Breast epithelium (tissue), 4 donors: ENCODE measurements at regions not wholly inside any gene's neighbourhood (a gene's known extent, or its start where the extent isn't known, plus 50 kb on each side); places are given as distances from the start of the nearest gene placed in this dataset.

Experiments used
- DNase-seq, 2 donors: peaks; one replicate each; pipeline ENCODE4 v3.0.0-alpha.2; 2019; ENCODE audit warnings: low spot score in 2 of 2
- H3K27ac ChIP-seq, 2 donors: fragments of 200-600 bp; sonication (generic) in 1 of 2; one replicate each; pipeline ENCODE4 v1.5.1; 2016 to 2019; ENCODE audit warnings: mild to moderate bottlenecking in 1 of 2
- H3K27me3 ChIP-seq, 2 donors: fragments of 200-600 bp; sonication (generic) in 1 of 2; one replicate each; pipeline versions ENCODE4 v1.5.1 to v1.6.0; 2017 to 2019; ENCODE audit warnings: control low read depth in 1 of 2, mild to moderate bottlenecking in 1 of 2
- H3K36me3 ChIP-seq: fragments of 200-600 bp; one replicate; pipeline ENCODE4 v1.5.1; 2019
- H3K4me1 ChIP-seq, 2 donors: fragments of 200-600 bp; sonication (generic); one replicate each; pipeline ENCODE4 v1.5.1; 2016 to 2019; ENCODE audit warnings: control low read depth in 1 of 2
- H3K4me3 ChIP-seq, 3 donors: fragments of 200-600 bp; sonication (generic); 1 replicate in 2 of 3; 2 replicates in 1 of 3; pipeline ENCODE4 v1.5.1; 2016 to 2019; ENCODE audit warnings: mild to moderate bottlenecking in 3 of 3, moderate library complexity in 2 of 3
- H3K9me3 ChIP-seq, 2 donors: fragments of 200-600 bp; sonication (generic) in 1 of 2; one replicate each; pipeline ENCODE4 v1.5.1; 2016 to 2019; ENCODE audit warnings: control low read depth in 1 of 2
- POLR2A ChIP-seq: fragments of 450-650 bp; IDR thresholded peaks from one replicate; pipeline ENCODE4 v1.6.1; 2016; ENCODE audit warnings: antibody characterized with exemption, mild to moderate bottlenecking, moderate library complexity
- POLR2AphosphoS5 ChIP-seq, 3 donors: sonication (generic); formaldehyde crosslinking; IDR thresholded peaks; one replicate each; pipeline ENCODE4 v1.6.1; 2017; ENCODE audit warnings: antibody characterized with exemption in 3 of 3
- intact Hi-C: fragments of 100-400 bp; cut with DNase I; formaldehyde crosslinking; loops from one replicate; pipeline ENCODE4 v1.15.1; 2023; ENCODE audit warnings: low total_unique reads
- TF ChIP-seq, protein P1 (sequence below), 3 donors: fragments of 450-650 bp; IDR thresholded peaks; one replicate each; pipeline ENCODE4 v1.5.1; 2016 to 2017; ENCODE audit warnings: antibody characterized with exemption in 3 of 3, mild to moderate bottlenecking in 3 of 3, moderate library complexity in 3 of 3

DNA sequence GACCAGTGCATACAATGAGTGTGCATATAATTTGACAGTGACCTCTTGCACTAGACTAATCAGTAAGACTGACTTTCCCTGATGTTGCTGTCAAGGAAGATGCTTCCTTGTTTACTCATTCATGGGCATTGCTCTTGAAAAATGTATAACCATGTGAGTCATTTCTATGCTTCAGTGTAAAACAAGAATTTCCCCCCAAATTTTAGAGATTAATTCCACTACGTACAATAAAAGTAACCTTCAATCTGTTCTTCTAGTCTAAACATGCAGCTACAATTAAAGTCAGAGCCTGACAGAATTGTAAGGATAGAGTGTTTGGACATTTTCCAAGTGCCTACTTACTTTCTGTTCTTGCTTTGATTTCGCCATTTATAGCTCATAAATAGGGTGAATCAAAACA lies 935.7 kb downstream of the RAPGEF2 start:
- intact Hi-C loops: no loop called here
- no peak for DNase-seq
- TF ChIP-seq, protein P1, sequence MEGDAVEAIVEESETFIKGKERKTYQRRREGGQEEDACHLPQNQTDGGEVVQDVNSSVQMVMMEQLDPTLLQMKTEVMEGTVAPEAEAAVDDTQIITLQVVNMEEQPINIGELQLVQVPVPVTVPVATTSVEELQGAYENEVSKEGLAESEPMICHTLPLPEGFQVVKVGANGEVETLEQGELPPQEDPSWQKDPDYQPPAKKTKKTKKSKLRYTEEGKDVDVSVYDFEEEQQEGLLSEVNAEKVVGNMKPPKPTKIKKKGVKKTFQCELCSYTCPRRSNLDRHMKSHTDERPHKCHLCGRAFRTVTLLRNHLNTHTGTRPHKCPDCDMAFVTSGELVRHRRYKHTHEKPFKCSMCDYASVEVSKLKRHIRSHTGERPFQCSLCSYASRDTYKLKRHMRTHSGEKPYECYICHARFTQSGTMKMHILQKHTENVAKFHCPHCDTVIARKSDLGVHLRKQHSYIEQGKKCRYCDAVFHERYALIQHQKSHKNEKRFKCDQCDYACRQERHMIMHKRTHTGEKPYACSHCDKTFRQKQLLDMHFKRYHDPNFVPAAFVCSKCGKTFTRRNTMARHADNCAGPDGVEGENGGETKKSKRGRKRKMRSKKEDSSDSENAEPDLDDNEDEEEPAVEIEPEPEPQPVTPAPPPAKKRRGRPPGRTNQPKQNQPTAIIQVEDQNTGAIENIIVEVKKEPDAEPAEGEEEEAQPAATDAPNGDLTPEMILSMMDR (IDR thresholded peaks at IDR 0.05): no peak
- no peak for TF ChIP-seq POLR2AphosphoS5 (IDR thresholded peaks at IDR 0.05)
- no peak for TF ChIP-seq POLR2A
- H3K27ac ChIP-seq: no peak overlapping the region
- no peaks in the 10 kb centered on the region for H3K4me1 ChIP-seq
- no peaks in the 10 kb centered on the region for H3K36me3 ChIP-seq
- no peaks in the 10 kb centered on the region for H3K27me3 ChIP-seq
- H3K4me3 ChIP-seq: no peak overlapping the region
- peaks cover 0 to 6% of the 10 kb centered on the region in 2 donors for H3K9me3 ChIP-seq

DNA sequence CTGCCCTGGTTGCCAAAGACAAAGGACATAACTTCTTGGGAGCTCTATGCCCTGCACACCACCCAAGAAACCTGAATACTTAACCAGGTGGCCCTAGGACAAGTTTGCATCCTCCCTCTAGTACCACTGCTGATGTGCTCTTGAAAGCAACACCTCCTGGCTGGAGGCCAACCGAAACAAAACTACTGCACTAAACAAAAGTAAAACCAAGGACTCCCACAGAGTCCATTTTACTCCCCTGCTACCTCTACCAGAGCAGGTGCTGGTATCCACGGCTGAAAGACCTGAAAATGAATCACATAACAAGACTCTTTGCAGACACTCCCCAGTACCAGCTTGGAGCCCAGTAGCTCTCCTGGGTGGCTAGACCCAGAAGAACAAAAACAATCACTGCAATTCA lies 941.8 kb downstream of the RAPGEF2 start:
- intact Hi-C loops: no loop called here
- Histone ChIP-seq H3K4me3 (no peak overlapping the region), H3K36me3 (no peaks in the 10 kb centered on the region), H3K27me3 (no peaks in the 10 kb centered on the region), H3K9me3 (no peaks in the 10 kb centered on the region), H3K4me1 (no peaks in the 10 kb centered on the region), H3K27ac (no peak overlapping the region)
- TF ChIP-seq, protein P1 (IDR thresholded peaks at IDR 0.05): no peak
- no peak for TF ChIP-seq POLR2AphosphoS5 (IDR thresholded peaks at IDR 0.05)
- no peak for TF ChIP-seq POLR2A
- DNase-seq: no peak

DNA sequence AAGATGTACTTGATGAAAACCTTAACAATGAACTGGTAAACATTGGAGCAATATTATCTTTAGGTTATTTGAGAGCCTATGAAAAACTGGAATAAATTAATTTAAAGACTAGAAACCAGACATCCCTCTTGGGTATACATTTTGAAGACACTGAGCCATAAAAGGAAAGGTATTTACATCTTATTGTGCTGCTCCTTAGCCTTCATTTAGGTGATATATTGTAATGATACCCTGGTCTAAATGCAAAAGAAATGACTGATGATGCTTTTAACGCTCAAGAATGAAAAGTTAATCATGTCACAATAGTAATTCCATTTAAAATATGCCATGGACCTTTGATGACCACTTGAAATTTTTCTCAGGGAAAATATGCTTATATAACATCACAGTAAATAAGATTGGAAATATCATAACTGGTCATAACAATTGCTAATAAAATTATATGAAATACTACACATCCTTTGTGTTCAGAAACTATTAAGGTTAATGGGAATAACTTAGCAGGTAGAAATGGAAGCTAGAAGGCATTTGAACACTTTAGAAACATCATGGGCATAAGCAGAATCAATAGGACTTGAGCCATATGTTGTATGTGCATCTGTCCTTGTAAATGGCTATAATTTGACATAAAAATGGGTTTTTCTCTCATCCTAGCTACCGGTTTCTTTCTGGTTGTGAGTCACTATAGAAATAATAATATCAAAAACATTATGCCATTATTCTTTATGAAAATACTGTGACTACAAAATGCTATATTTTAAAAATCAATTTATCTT lies 979.7 kb downstream of the RAPGEF2 start:
- intact Hi-C loops: no loop called here
- no peaks in the 10 kb centered on the region for H3K9me3 ChIP-seq
- H3K27ac ChIP-seq: no peak overlapping the region
- DNase-seq: no peak
- H3K36me3 ChIP-seq: no peaks in the 10 kb centered on the region
- no peak overlapping the region for H3K4me3 ChIP-seq
- TF ChIP-seq, protein P1 (IDR thresholded peaks at IDR 0.05): no peak
- TF ChIP-seq POLR2A: no peak
- TF ChIP-seq POLR2AphosphoS5 (IDR thresholded peaks at IDR 0.05): no peak
- H3K4me1 ChIP-seq: no peaks in the 10 kb centered on the region
- no peaks in the 10 kb centered on the region for H3K27me3 ChIP-seq

DNA sequence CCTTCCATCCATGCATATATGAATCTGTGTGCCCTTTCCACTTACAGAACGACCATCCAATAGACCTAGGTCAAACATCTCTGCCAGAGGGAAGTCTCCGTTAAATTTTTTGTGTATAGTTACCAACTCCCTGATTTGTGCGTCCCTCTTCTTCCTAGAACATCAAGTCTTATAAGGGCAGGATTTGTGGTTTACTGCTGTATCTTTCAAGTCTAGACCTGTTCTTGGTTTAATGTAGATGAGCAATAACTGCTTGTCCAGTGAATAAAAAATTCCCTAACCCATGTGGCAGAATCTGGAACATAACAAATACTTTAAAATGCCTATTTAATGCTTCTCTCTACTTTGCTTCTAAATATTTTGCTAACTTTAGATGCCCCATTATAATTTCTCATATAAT lies 988.8 kb downstream of the RAPGEF2 start:
- peaks cover 0 to 10% of the 10 kb centered on the region in 2 donors for H3K9me3 ChIP-seq
- no peaks in the 10 kb centered on the region for H3K27me3 ChIP-seq
- H3K27ac ChIP-seq: no peak overlapping the region
- no peak for DNase-seq
- intact Hi-C loops: no loop called here
- no peaks in the 10 kb centered on the region for H3K36me3 ChIP-seq
- TF ChIP-seq POLR2AphosphoS5 (IDR thresholded peaks at IDR 0.05) (no peak), POLR2A (no peak)
- TF ChIP-seq, protein P1 (IDR thresholded peaks at IDR 0.05): no peak
- no peaks in the 10 kb centered on the region for H3K4me1 ChIP-seq
- no peak overlapping the region for H3K4me3 ChIP-seq

DNA sequence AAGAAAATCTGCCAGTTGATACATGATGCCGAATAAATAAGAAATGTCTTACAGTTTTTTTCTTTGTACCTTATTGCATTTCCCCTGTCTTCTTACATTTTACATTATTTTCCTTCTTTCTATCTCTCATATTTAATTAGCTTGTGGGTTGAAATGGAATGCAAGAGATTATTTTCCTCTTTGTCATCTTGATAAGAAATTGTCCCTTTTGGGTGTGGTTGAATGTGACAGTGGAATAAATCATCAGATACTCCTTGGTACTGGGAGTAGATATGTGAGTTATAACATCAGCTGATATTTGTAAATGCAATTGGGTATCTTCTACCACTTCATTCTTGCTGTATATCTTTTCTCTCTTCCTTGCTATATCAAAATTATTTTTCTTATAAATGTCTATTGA lies 997.4 kb downstream of the RAPGEF2 start:
- DNase-seq: no peak
- Histone ChIP-seq H3K27ac (no peak overlapping the region), H3K36me3 (no peaks in the 10 kb centered on the region), H3K27me3 (no peaks in the 10 kb centered on the region), H3K9me3 (no peaks in the 10 kb centered on the region), H3K4me1 (no peaks in the 10 kb centered on the region), H3K4me3 (no peak overlapping the region)
- intact Hi-C loops: no loop called here
- TF ChIP-seq POLR2A: no peak
